ENCODE measurements at regions not wholly inside any gene's neighbourhood (a gene's known extent, or its start where the extent isn't known, plus 50 kb on each side); places are given as distances from the start of the nearest gene placed in this dataset.
A peak's percentile ranks its signal among the peaks of the same experiment; 100 is the strongest.

DNA sequence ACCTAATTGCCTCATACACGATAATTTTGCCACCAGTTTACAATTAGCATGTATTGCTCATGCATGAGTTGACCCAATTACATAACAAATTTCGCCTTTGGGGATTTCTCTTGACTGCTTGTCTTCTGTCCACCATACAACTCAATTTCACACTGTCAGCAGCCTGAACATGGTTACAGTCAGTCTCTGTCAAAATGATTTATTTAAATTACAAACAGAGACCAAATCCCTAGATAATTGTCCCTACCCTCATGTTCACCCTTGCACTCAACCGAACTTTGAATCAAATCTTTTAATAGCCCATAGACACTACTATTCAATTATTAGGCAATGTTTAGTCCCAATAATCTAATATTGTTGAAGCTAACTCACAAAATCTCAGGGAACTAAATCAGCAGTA lies 59.7 kb upstream of the NEBL start:
- no peaks in the 10 kb centered on the region for H3K4me1 ChIP-seq (ENCODE audit: control insufficient read depth, insufficient read depth, low read length)
- no peak overlapping the region for H3K4me3 ChIP-seq (ENCODE audit: low read length)
- Mint-ChIP-seq H3K4me1 (peaks cover 39% of the 10 kb centered on the region), H3K9me3 (peaks cover 2% of the 10 kb centered on the region), H3K27ac (no peak overlapping the region), H3K36me3 (ENCODE audit: low read depth) (peaks cover 34% of the 10 kb centered on the region), H3K4me3 (no peak overlapping the region), H3K27me3 (ENCODE audit: insufficient read depth) (no peaks in the 10 kb centered on the region)
- TF ChIP-seq, protein P1, sequence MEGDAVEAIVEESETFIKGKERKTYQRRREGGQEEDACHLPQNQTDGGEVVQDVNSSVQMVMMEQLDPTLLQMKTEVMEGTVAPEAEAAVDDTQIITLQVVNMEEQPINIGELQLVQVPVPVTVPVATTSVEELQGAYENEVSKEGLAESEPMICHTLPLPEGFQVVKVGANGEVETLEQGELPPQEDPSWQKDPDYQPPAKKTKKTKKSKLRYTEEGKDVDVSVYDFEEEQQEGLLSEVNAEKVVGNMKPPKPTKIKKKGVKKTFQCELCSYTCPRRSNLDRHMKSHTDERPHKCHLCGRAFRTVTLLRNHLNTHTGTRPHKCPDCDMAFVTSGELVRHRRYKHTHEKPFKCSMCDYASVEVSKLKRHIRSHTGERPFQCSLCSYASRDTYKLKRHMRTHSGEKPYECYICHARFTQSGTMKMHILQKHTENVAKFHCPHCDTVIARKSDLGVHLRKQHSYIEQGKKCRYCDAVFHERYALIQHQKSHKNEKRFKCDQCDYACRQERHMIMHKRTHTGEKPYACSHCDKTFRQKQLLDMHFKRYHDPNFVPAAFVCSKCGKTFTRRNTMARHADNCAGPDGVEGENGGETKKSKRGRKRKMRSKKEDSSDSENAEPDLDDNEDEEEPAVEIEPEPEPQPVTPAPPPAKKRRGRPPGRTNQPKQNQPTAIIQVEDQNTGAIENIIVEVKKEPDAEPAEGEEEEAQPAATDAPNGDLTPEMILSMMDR (conservative IDR thresholded peaks at IDR 0.05), result no peak
- 91 to 95% methylated on average over 2 to 3 of the region's 3 CpGs for WGBS, 2 experiments (ENCODE audit: insufficient coverage in 1 of 2, insufficient read length in 1 of 2)
- H3K27ac ChIP-seq (ENCODE audit: low read depth, low read length), result no peak overlapping the region
- H3K9ac ChIP-seq (ENCODE audit: extremely low read depth, low read length, poor library complexity, severe bottlenecking), result no peak overlapping the region
- no peaks in the 10 kb centered on the region for H3K27me3 ChIP-seq (ENCODE audit: control insufficient read depth, insufficient read depth, low read length, poor library complexity, severe bottlenecking)
- H3K36me3 ChIP-seq (ENCODE audit: control insufficient read depth, insufficient read depth, low read length), result peaks cover 12% of the 10 kb centered on the region
- no peak for DNase-seq
- H3K9me3 ChIP-seq (ENCODE audit: control insufficient read depth, low read length), result peaks cover 21% of the 10 kb centered on the region

GRCh38 chr10:20955355-20955893 lies 58.3 kb upstream of the NEBL start:
- Mint-ChIP-seq H3K4me3 (no peak overlapping the region), H3K27me3 (ENCODE audit: insufficient read depth) (no peaks in the 10 kb centered on the region), H3K4me1 (peaks cover 33% of the 10 kb centered on the region), H3K36me3 (ENCODE audit: low read depth) (peaks cover 34% of the 10 kb centered on the region), H3K27ac (peak overlapping the region; percentile 41), H3K9me3 (peaks cover 2% of the 10 kb centered on the region)
- Histone ChIP-seq H3K36me3 (ENCODE audit: control insufficient read depth, insufficient read depth, low read length) (peaks cover 12% of the 10 kb centered on the region), H3K4me1 (ENCODE audit: control insufficient read depth, insufficient read depth, low read length) (no peaks in the 10 kb centered on the region), H3K9me3 (ENCODE audit: control insufficient read depth, low read length) (peaks cover 21% of the 10 kb centered on the region), H3K27me3 (ENCODE audit: control insufficient read depth, insufficient read depth, low read length, poor library complexity, severe bottlenecking) (no peaks in the 10 kb centered on the region), H3K4me3 (ENCODE audit: low read length) (no peak overlapping the region), H3K27ac (ENCODE audit: low read depth, low read length) (no peak overlapping the region), H3K9ac (ENCODE audit: extremely low read depth, low read length, poor library complexity, severe bottlenecking) (no peak overlapping the region)
- WGBS, 2 experiments (ENCODE audit: insufficient coverage in 1 of 2, insufficient read length in 1 of 2), result 61 to 65% methylated on average over 1 of the region's 1 CpG
- TF ChIP-seq, protein P1 (conservative IDR thresholded peaks at IDR 0.05), result no peak
- DNase-seq, result peak; percentile 61

DNA sequence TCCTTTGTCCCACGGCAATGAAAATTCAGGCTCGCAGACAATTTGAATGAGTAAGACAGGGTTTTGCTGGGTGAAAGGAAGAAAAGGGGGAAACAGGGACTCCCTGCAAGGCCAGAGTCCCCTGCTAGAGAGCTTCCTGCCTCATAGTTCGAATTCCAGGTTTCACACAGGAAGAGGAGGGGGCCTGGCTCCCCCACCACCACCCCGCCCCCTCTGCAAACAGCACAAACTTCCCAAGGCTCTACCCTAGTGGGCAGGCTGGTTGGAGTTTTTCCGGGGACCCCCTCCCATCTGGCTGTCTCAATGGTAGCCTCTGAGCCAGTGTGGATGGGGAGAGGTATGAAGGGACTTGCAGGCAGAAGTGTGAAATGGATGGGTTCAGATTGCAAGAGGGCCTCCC lies 57.4 kb upstream of the NEBL start:
- peak overlapping the region; percentile 79 for H3K27ac Mint-ChIP-seq
- peaks cover 2% of the 10 kb centered on the region for H3K9me3 Mint-ChIP-seq
- H3K27me3 ChIP-seq (ENCODE audit: control insufficient read depth, insufficient read depth, low read length, poor library complexity, severe bottlenecking), result no peaks in the 10 kb centered on the region
- peak; percentile 96 for DNase-seq
- H3K4me3 ChIP-seq (ENCODE audit: low read length), result peak overlapping the region; percentile 26
- H3K27me3 Mint-ChIP-seq (ENCODE audit: insufficient read depth), result no peaks in the 10 kb centered on the region
- WGBS, 2 experiments (ENCODE audit: insufficient coverage in 1 of 2, insufficient read length in 1 of 2), result 92 to 93% methylated on average over 2 to 4 of the region's 5 CpGs
- H3K36me3 Mint-ChIP-seq (ENCODE audit: low read depth), result peaks cover 32% of the 10 kb centered on the region
- TF ChIP-seq, protein P1 (conservative IDR thresholded peaks at IDR 0.05), result no peak
- H3K36me3 ChIP-seq (ENCODE audit: control insufficient read depth, insufficient read depth, low read length), result peaks cover 12% of the 10 kb centered on the region
- peaks cover 21% of the 10 kb centered on the region for H3K9me3 ChIP-seq (ENCODE audit: control insufficient read depth, low read length)
- H3K4me1 ChIP-seq (ENCODE audit: control insufficient read depth, insufficient read depth, low read length), result no peaks in the 10 kb centered on the region
- no peak overlapping the region for H3K9ac ChIP-seq (ENCODE audit: extremely low read depth, low read length, poor library complexity, severe bottlenecking)
- H3K4me3 Mint-ChIP-seq, result no peak overlapping the region
- peaks cover 41% of the 10 kb centered on the region for H3K4me1 Mint-ChIP-seq
- no peak overlapping the region for H3K27ac ChIP-seq (ENCODE audit: low read depth, low read length)

Measured in endodermal cell (in vitro differentiated cells).